HG03175 (cell line): ENCODE measurements at regions not wholly inside any gene's neighbourhood (a gene's known extent, or its start where the extent isn't known, plus 50 kb on each side); places are given as distances from the start of the nearest gene placed in this dataset.
"Not testable (repeated sequence)": the region's sequence is repeated elsewhere in the genome, so short reads cannot be mapped to it uniquely, and the experiment has no call there.

Source experiments
- ATAC-seq: cut with Tn5 transposase; IDR thresholded peaks from one replicate; pipeline ENCODE4 v1.9.1; 2021; ENCODE audit warnings: mild to moderate bottlenecking, moderate library complexity; ENCODE audit not compliant: unreplicated experiment

DNA sequence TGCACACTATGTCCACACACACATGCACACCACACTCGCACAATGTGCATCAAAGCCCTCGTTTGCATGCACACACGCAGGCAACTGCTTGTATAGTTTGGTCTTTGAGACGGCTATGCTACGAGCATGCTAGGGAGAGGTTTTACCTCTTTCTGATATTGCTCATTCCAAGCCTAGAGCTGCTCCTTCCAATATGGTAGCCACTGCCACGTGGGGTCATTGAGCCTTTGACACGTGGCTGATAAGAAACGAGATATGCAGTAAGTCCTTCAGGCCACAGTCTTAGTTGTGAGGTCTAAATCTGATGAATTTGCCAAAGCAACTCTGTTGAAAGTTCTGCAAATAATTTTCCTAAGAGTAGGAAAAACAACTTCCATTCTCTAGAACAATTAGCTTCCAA is 204.4 kb downstream of the KLF6 start:
- no peak for ATAC-seq

DNA sequence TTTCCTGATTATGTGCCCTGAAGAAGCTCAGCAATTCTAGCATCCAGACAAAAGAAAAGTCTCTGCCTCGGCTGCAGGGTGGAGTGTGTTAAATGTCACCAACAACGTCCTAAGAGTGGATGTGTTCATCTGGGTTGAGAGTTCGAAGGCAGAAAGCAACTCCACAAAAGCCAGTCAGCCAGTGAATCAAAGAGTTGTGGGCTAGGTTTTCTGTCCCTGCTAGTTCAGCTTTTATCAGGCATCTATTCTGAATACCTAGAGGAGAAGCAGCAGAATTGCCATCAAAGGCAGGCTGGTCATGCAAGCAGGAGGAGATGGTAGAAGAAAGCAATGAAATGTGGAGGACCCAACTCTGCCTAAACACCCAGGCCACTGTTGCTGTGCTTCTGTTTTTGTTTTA is 205.2 kb downstream of the KLF6 start:
- ATAC-seq: no peak

DNA sequence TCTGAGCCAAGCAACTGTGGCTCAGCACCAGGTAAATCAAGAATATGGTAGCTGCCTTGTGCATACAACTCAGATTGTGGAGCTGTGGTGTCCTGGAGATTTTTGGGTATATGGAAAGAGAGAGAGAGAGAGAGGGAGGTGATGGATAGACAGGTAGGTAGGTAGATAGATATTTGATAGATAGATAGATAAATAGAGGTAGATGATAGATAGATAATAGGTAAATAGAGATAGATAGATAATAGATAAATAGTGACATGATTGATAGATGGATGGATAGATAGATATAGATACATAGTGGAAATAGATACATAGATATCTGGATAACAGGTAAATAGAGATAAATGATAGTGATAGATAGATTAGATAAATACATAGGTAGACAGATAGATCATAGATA is 206.3 kb downstream of the KLF6 start:
- ATAC-seq: no peak

DNA sequence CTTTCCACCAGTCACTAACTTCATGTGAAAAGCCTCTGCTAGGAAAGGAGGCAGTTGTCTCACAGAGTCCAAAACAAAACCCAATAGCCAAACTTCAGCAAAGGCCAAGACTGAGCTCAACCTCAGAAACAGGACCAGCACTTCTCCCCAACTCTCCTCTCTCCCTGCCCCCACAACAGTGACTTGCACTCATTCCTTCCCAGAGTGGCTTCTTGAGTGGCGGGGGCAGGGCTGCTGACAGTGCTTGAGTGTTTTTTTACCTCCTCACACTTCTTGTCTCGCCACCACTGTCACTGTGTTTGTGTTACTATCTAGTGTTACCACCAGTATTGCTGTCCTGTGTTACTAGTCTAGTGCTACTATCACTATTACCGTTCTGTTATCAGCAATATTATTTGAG is 206.8 kb downstream of the KLF6 start:
- ATAC-seq: no peak

DNA sequence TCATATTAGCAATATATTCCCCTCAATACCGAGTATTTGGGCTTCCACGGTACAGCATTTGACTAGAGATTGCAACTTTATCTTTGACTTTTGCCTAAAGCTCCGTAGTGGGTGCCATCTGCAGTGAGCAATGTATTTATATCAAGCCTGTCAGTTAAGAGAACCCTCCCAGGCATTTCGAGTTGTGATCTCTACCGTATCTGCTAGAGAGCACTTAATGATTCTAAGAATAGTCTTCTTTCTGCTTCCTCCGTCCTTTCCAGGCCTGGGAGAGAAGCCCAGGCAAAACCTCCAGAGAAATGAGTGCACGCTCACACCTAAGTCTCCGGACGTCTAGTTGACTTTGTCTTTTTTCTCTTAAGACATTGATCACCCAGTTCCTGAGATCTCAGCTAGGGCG is 210.6 kb downstream of the KLF6 start:
- no peak for ATAC-seq

DNA sequence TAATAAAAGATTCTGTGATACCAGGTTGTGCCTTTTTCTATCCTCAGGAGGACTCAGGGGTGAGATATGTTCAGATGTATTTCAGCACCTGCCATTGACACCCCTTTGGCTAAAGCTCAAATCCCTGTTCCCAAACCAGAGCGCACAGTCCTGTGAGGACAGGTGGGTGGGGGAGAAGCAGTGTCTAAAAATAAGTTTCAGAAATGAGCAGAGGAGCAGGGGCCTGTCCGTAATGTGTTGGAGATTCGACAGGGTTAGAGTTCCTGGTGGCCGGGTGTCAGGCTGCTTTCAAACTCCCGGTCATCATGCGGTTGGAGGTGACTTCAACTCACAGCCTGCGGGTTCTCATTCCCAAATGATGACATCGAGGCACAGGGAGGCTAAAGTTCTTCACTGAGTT is 211.5 kb downstream of the KLF6 start:
- no peak for ATAC-seq

DNA sequence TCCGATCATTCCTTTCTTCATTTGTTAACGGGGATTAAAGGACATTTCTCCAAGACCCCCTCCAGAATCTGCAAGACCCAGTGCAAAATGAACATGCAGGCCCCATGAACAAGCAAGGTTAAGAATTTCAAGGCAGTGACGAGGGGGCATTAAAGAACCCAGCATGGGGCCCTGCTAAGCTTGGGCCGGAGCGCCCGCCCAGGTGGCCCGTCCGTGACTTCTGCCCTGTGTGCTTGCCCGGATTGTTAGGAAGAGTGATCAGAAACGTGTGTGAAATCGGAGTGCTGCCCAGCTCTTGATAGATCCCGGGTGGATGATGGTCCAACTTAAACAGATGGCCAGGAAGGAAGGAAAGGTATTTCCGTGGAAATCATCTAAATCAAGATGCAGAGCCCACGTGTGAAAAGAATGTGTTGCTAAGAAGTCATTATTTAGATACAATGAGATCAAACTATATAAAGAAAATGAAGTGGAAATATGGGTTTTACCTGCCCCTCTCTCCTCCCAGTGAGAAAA is 213.6 kb downstream of the KLF6 start:
- ATAC-seq: no peak

DNA sequence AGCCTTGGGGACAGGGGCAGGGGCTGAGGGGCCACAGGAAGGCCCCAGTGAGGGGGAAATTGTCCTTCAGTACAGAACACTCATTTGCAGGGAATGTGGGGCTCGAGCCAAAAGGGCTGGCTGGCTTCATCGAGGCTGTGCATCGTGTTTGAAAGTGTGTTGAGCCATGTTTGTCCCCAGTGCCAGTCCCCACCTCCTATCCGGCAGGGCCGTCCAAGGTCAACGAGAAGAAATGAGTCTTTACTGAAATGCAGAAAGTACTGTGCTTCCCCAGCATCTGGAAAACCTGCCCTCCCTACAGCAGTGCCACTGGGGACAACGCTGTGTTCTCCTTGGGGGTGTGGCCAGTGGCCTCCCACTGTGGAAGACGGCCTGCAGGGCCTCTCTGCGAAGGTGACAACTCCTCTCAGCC is 214.1 kb downstream of the KLF6 start:
- no peak for ATAC-seq

DNA sequence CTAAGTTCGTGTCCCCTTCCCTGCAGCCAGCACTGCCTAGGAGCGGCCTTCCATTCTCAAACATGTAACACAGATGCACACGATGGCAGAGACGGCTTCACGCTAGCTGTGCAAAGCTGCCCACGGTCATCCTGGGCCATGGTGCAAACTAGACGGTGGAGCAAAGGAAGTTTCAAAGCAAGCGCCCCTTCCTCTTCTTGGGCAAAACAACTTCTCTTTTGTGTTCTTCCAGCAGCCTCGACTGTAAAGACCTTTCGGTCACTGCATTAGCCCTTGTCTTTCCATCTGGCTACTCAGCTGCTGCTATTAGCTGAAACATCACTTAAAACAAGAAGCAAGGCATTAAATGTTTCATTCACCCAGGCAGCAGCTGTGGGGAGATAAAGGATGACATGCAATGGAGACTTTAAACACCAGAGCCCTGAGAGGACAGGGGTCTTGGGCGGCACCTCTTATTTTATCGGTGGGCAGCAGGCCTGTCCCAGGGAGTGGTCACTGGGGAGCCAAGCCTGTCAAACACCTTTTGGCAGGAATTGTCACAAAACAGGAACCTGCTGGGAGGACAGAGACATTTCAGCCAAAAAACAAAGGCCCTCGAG is 214.8 kb downstream of the KLF6 start:
- no peak for ATAC-seq

DNA sequence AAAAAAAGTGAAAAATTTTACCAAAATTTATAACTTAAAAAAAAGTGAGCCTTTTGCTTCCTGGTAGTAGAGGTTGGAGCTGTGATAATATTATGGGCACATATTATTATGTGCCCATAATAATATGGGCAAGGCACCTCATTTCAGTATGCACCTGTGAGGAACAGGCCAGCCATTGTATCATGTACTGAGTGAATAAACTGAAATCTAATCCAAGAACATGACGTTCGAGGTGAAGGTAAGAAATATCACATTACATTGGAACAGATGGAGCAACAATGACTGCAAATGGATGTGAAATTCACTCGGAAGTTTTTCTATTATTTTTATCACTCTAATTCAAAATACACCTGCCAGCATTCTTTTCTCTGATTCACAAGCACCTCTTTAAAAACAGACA is 216.0 kb downstream of the KLF6 start:
- no peak for ATAC-seq

DNA sequence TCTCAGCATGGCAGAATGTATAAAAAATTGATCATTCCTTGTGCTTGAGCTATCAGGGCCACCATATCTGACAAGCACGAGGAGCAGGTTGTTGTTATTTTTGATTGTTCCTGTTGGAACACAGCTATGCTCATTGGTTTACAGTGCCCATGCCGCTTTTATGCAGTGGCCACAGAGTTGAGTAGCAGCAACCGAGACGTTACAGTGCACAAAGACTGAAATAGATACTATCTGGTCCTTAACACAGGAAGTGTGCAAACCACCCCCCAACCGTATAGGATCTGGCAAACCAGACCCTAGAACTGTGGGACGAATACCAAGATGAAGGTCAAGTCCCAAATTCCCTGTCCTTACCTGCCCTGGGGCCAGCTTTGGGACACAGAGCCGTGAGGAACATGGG is 216.6 kb downstream of the KLF6 start:
- ATAC-seq: no peak

DNA sequence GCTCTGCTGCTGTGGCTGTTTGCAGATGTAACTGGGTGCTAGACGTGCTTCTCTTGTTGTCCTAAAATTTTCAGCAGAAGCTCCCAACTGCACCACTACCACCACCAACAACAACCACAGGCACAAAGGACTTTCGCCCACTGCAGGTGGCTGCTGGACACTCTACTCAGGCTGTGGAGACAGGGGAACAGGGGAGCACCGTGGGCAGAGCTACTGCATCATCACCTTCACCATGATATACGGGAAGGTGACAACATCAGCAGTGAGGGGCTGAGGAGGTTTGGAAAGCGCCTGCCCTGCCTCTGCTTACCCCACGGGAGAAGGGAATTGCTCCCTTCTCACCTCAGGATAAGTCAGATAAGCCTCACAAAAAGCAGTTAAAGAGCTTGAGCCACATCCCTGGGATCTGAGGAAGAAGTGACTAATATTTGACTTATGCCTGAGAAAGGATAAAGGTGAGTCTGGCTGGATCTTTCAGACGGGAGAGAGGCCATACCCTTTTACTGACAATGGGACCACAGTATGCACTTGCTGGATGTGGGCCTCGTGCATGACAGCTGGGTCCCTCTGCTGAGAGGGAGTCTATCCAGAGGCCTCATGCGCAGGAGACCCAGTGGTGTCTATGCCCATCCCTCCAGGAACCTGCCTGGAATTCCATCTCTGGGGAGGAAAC is 217.6 kb downstream of the KLF6 start:
- ATAC-seq: no peak

DNA sequence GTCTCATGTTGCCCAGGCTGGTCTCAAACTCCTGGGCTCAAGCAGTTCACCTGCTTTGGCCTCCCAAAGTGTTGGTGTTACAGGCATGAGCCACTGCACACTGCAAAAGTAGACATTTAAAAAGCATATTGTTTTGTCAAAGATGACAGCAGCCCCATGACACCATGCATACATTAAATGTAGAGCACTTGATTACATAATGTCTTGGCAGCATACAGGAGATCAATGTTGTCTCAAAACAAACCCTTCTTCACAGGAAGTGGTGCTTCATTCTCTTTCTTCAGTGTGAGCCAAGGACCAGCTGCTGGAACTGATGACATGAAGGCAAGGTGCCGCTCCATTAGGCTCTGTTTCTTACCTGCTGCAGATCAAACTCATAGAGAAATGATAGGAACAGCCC is 218.4 kb downstream of the KLF6 start:
- ATAC-seq: no peak

DNA sequence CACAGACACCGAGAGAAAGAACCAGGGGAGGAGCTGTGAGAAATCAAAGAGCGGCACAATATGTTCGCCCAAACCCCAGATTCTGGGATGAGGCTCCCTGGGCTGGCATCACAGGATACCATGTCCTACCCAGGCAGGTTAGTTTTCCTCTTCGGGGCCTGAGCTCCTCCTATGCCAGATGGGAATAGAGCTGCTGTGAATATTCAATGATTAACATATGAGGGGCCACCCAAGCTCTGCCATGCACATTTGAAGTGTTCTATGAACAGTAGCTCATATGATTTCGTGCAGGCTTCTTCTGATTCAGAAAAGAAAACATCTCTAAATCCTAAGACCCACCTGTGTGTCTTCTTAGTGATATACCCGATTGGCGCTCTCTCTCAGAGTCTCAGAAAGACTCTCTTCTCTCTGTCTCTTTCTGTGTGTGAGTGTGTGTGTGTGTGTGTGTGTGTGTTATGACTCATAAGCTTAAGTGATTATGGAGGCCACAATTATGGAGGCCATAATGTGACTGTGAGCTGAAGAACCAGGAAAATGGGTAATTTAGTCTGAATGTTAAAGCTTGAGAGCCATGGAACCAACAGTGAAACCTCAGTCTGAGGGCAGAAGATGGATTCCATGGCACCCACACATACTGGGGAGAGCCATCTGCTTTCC is 220.5 kb downstream of the KLF6 start:
- ATAC-seq: no peak

DNA sequence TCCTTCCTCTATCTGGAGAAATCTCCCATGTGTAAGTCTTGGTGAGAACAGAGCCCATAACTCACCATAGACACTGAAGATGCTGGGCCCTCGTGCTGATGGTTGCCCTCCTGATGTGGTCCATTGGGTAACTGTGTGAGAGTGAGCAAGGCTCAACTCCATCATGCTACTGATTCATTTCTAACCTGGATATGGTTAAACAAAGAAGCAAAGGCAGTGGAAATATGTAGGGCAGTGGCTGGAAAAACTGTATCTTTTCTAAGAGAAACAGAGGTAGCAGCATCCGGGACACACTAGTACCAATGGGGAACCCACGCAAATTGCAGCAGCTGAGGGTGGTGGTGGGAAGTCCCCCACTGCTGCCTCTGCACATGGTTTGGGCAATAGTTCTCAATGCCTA is 221.7 kb downstream of the KLF6 start:
- ATAC-seq: no peak

DNA sequence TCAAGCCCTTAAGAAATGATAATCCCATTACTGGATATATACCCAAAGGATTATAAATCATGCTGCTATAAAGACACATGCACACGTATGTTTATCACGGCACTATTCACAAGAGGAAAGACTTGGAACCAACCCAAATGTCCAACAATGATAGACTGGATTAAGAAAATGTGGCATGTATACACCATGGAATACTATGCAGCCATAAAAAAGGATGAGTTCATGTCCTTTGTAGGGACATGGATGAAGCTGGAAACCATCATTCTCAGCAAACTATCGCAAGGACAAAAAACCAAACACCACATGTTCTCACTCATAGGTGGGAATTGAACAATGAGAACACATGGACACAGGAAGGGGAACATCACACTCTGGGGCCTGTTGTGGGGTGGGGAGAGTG is 224.4 kb downstream of the KLF6 start:
- not testable (repeated sequence) for ATAC-seq

DNA sequence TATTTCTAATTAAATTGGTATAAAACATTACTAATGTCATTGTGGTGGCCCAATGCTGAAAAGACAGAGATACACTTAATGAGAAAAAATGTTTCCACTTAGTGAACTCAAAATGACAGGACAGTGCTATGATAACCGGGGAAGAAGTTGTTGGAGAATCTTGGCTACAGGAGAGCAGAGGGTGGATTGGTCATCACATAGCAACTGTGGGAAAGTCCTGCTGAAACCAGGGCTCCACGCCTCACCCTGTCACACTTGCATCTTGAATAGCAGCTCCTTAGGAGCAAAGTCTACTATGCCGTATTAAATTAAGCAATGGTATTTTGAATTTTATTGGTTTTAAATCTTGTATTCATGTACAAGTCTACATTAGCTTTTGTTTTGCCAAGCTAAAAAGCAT is 225.5 kb downstream of the KLF6 start:
- ATAC-seq: no peak

DNA sequence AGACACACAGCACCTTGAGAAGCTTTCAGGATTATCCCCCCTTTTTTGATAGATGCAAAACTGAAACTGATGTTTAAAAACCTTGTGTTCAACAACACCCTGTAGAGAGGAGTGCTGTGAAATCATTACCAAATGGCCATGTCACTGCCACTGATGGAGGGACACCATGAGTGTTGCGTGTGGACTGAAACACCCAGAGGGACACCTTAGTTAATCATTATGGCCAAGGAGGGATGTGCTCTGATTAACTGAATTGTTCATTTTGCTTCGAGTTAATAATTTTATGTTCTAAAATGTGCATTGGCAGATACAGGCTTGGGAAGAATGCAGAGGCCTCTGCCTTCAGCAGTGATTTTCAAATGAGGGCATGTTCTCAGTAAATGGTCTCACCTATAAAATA is 226.0 kb downstream of the KLF6 start:
- ATAC-seq: no peak

DNA sequence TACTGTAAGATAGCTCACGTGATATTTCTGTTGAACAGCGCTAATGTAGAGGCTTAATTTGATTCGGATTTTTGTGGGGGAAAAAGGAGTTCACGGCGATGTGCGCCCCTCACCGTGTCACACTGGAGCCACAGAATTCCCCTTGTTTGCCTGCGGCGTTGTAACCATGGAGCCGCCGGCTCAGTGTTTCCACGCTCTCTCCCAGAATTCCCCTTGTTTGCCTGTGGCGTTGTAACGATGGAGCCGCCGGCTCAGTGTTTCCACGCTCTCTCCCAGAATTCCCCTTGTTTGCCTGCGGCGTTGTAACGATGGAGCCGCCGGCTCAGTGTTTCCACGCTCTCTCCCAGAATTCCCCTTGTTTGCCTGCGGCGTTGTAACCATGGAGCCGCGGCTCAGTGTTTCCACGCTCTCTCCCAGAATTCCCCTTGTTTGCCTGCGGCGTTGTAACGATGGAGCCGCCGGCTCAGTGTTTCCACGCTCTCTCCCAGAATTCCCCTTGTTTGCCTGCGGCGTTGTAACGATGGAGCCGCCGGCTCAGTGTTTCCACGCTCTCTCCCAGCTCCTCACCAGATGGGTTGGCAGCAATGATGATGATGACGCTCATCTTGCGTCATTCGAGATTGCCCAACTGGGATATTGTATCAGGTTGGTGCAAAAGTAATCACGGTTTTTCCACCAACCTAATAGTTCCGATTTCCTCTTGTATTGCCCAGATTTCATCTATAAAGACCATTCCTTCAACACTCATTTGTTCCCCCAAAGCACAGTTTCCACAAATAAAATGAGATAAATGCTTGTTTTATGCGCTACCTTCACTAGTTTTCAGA is 228.6 kb downstream of the KLF6 start:
- not testable (repeated sequence) for ATAC-seq

DNA sequence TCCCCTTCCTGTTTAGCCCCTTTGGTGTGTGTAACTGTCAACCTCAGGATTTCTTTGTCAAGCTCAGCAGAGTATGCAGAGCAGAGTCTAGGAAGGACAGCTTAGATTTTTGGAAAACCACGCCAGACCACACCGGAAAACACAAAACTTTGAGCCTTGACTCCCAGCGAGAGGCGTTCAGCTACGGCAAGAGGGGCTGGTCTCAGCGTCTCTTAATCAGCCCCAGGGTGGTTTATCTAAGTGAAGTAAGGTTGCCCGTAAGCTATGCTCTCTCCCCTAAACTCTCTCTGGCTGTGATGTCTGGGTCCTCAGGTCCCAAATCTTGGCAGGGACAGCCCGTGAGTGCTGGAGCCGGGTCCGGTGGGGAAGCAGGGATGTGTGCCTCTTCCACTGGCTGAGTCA is 230.9 kb downstream of the KLF6 start:
- ATAC-seq: no peak

DNA sequence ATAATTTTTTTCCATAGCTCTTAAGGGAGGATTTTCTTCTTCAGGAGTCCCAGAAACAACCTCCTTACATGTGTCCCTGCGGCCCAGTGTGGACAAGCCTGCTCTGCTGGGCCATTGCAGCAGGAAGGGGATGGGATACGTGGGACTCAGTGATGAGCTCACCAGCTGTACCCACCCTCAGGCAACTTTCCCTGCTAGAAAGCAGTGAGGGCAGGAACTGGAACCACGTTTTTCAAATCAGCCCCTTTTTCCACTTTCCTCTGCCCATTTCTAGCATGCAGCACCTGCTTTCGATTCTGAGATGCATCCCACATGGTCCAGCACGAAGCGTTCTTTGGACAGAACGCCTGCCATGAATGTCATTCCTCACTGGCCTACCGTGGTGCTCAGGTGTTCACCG is 232.7 kb downstream of the KLF6 start:
- no peak for ATAC-seq

DNA sequence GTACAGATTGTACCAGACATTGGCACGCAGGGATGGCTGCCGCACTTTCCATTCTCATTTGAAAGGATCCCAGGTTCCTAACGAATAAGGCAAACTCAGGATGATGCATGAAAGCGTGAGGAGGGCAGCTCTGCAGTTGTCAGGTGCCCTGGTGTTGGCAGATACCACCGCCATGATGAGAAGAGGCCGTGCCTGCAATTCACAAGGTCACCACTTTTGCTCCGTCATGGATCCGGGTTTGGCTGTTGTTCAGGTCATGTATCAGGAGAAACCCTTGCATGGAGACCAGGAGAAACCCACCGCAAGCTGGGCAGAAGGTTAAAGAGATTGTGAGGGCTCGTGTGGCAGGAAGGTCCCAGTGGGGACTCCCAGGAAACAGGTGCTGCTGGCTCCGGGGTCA is 233.2 kb downstream of the KLF6 start:
- no peak for ATAC-seq
